Stimulated activated CD8-positive, alpha-beta memory T cell treated with anti-CD3 and anti-CD28 coated beads, Interleukin-12 subunit alpha, Interleukin-12 subunit beta, amount 100 ng/mL, for 4 hours (primary cell): ENCODE measurements at regions not wholly inside any gene's neighbourhood (a gene's known extent, or its start where the extent isn't known, plus 50 kb on each side); places are given as distances from the start of the nearest gene placed in this dataset.

Experiments used
- DNase-seq: peaks from one replicate; pipeline ENCODE4 v3.0.0-alpha.2; 2020; ENCODE audit warnings: low read depth

DNA sequence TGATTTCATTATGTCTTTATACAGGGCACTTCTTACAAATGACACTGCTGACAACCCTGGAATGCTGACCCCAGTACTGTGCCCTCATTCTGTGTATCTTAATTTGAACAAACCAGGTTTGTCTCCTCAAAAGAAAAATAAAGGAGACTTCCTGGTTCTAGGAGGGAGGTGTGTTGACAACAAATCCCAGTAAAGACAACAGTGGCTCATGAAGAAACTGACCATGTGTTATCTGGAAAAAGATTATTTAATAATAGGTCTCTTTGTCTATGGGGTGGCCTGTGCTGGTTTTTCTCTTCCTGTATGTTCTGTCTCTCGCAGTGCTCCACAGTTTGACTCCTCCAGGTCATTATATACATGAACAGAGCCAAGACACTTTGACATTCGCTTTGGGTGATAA, 454.6 kb downstream of the LMO4 start:
- DNase-seq = no peak

DNA sequence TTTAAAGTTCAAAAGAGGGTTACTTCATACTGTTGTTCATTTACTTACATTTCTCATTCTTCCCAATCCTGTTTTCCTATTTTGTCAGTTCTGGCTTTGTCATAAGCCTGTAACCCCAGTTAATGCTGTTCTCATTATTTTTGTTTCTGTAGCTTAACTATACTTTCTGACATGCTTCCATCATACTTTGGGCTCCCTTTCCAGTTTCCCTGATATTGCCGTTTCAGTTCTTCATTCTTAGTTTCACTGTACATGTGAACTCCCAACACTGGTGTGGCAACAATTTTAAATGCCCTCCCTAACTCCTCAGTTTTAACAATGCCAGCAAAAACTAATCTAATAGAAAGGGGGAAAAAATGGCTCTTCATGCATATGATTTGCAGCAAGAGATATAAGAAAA, 456.7 kb downstream of the LMO4 start:
- no peak for DNase-seq

DNA sequence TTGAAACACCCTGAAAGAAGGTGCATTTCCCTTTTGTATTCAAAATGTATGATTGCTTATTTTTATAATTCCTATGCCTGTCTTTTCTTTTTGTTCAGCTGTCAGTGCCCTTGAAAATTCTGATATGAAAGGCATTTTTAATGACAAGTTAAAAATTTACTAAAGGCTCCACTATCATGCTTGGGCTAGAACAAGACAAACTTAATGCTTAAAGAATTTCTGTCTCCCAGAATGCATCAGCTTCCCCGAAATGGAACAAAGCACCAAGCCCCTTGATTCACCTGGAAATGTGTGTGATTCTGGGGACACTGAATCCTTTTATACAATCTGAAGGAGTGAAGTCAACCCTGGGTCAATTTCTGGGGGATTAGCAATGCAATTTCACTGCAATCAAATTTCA, 457.5 kb downstream of the LMO4 start:
- no peak for DNase-seq

DNA sequence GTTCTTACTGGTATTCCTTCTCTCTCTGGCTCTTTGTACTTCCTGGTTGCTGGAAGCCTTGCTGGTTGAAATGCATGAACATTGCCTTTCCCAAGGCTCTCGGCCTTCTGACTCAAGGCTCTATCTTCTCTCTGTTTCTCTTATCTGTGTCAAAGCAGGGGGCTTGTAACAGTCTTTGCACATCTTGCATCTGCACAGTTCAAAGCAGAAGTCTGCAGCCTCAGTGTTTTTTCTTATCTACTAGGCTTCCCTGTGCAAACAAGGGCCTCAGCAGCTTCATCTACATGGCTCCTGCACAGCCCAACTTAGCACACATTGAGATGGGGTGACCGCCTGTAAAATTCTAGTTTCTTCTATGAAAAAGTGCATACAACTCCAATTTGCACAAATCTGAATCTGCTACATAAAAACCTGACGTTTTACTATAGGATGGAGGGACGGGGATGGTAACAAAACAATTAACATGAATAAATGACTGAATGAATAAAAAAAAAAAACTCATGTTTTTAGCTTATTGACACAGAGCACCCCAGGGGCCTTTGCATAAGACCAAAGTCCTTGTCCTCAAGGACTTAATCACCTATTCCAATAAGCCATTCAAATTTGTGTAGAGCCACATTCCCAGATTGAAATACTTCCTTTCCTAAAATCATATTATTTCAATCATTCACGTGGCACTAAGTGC, 458.3 kb downstream of the LMO4 start:
- no peak for DNase-seq

DNA sequence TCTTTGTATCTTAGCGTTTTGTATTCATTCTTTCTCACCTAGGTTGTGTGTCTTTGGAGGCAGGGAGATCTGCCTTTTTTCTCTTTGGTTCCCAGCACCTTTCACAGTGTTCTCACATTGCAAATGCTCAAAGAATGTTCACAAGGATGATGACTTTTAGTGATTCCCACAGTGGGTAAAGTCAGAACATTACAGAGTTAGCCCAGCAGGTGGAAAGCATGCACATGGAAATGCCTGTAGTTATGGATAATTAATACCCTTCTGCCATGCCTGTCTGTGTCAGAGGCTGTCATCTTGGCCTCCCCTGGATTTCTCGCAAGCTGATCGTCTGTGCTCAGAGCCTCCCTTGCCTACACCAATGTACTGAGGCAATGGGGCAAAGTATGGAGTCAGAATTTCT, 458.9 kb downstream of the LMO4 start:
- DNase-seq = no peak

DNA sequence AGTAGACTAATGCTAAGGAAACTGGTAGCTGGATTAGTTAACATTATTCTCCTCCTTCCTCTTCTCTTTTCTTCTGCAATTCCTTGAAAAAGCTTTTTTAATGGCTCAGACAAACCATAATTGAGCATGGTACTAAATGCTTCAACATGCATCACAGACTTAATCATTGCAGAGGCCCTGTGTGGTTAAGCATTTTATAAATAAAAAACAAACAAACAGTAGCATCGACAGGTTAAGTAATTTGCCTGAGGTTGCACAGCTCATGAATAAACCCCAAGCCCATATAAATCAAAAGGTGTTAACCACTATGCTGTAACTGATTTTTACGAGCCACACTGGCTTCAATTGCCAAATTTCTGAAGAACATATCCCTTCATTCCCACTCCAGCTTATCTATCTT, 462.1 kb downstream of the LMO4 start:
- no peak for DNase-seq

DNA sequence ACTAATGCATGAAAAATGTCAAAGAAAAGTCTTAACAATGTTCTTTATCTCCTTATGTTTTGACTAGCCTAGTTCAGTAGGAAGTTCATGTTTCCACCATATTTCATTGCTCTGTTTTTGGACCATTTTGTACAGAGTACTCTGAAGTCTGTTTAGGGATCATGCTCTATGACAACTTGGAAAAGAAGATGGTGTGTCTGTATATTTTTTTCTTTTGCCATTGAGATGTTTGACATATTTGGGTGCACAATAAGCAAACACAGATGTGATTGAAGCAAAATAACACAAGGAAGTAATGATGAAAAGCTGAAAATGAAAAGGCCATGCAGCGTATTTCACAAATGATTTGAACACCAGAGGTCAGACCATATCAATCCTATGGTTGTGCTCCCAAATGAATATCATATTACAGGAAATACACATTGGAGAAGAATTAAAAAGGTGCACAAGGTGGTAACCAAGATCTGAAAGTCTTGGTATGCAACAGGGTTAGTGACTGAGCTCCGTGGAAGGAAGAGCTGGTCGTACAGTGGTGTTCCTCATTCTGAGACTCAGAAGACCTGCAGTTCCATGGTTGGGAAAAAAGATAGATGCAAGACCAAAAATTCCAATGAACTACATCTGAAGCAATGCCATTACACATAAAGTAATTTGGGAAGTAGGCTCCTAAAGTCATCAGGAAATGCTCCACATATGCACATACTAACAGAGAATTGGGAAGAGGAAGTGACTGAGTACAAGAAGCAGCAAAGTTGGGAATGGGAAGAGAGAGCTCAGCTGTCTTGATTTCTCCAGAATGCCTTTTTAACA, 463.5 kb downstream of the LMO4 start:
- DNase-seq = no peak

DNA sequence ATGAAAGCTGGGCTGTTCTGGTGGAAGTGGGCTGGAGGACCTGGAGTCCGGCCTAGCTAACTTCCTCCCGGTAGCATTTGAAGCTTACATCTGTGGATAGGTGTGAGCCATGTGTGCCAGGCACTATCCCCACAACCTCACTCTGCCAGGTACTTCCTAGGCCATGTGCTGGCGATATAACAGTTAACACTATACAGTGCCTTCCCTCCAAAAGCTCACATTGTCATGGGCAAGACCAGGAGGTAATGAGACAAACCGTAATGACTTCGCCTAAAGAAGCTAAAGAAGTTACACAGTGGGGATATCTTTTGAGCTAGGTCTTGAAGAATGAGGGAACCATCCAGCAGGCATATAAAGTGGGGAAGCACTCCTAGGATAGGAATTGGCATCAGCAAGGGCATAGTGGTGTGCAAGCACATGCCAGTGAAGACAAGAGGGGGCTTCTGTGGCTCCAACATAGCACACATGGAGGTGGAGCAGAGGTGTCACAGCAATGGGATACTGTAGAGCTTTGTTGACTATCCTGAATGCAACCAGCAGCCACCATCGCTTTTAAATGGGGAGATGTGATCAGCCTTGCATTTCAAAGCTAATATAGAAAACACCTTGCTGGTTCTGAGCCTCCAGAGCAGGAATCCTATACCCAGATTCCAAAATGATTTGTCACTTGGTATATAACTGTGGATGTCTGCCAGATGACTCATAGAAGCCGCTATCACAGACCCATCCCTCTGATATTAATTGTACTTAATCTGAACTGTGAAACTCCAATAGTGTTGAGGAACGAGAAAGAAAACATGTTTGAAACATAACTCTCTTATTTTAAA, 466.3 kb downstream of the LMO4 start:
- DNase-seq = no peak

DNA sequence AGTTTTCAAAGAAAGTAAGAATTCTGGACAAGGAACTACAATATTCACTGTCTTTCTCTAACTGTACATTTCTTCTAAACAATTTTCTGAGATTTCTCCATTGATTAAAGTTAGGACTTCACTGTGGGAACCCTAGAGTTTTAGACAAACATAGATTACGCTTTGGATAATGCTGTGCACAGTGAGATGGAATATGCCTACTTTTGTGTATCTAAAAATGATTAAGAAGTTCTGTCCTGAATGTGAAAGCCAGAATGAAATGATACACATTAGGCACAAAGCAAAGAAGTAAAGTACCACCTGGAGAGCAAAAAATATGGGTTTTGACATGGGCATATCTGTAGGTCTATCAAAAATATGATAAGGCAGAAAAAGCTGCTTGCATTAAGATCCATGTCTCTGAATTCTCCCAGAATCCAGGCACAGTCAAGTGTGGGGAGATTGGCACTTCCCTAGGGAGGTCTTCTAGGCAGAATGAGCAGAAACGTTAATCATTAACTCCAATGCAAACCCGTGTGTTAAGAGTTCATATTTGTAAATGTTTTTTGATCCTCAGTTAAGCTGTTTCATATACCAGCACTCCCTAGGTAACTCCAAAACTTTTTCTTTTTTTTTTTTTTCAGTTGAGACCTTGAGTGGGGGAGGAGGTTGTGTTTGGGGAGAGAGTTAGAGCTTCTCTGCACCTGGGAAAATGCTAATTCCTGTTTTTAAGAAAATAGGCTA, 467.1 kb downstream of the LMO4 start:
- no peak for DNase-seq

DNA sequence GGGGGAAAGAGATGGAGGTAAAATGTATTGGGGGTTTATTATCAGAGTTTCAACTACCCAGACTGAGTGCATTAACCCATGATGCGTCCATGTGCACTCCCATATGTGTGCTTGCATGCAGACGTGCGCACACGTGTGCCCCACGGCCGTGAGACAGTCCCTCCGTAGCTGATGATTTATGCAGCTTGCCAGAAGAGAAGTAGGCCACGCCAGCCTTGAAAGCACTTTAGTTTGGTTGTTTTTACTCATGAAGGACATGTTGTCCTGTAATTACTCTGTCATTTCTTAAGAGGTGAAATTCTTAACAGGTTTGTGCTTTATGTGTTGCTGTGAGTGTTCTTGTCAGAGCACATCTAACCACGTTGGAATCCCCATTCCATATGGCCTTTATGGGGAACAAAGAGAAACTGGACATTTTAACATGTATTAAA, 467.8 kb downstream of the LMO4 start:
- no peak for DNase-seq

DNA sequence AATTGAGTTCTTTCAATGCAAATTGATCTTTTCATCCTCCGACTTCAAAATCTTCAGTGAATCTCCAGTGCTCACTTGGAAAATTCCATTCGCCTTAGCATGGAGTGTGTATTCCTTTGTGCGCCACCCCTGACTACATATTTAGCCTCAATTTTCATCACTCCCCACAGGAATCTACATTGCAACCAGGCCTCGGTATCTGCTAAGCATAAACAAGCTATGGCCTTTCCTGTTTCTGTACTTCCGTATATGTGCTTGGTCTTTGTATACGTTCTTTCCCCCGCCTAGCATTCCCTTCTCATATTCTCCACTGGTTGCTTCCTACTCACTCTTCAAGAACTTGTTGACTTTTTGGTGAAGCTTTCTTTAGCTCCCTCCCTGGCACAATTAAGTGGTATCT, 470.8 kb downstream of the LMO4 start:
- DNase-seq = no peak

DNA sequence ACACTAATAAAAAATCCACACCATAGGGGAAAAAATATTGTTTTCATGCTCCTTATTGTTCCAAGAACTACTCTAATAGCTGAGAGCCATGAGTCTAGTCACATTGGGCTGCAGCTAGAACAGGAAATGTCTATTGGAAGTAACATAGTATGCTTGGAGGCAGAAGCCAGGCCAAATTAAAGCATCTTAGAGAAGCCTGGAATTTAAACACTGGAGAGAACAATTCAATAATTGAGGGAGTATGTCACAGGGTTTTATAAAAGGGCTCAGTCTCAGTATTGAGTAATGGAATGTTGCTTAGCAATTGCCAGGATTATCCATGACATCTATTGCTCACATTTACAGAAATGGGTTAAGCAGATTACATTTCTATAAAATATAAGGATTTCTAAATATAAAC, 471.3 kb downstream of the LMO4 start:
- DNase-seq = no peak

DNA sequence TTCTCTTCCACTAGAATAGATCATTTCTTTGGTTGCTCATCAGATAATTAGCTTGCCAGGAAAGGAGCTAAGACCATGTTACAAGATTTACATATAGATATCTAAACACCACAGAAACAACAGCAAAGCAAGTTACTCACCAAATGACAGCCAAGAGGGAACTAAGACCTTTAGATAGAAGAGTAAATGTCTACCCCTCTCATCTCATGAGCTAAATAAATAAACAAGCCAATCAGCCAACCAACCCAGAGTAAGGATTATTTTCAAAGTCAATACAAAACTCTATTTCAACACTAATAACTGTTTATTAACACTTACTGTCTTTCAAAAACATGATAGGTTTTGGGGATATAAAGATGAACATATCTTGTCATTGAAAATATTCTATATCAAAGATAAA, 474.7 kb downstream of the LMO4 start:
- DNase-seq = no peak

DNA sequence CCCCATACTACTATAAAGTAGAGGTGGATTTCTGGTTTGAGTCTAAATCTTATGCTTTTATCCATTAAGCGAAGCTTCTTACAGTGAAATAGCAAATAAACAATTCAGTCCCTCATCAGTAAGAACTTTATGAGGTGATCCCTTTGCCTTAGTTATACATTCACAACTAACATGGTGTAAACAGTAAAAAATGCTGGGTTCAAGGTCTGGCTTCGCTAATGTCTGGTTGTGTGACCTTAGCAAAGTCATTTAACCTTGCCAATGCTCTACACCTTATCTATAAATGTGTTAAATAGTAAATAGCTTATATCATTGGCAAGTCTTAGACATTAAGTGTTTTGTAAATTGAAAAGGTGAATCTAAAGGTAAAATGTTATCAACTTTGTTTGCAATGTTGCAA, 475.4 kb downstream of the LMO4 start:
- DNase-seq = no peak

DNA sequence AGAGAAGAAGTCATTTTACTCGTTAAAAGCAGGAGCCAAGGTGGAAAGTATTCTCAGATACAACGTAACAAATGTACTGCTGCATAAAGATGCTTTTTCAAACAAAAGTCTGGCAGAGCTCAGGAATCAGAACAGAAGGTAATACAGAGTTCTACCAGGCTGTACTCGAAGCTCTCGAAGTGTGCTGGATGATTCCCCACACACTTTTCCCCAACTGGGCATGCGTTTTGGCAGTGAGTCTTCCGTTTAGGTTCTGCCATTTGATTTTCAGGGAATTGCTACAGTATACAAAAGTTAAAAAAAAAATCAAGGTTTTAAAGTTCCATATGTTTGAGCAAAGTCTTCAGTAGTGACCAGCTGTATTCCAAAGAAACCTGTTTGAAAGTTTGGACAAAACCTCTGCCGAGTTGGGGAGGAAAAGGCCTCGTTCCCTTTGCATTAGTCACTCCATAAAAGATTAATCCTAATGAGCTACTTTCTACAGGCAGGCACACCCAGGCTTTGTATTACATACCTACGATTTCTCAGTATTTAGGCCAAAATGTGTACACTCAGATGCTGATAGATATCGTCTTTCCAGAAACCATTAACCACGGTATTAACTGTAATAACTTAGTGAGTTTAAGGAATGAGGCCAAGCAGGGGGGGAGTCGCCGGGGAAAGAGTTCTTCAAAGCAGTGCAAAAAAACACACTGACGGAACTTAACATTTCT, 477.1 kb downstream of the LMO4 start:
- no peak for DNase-seq

DNA sequence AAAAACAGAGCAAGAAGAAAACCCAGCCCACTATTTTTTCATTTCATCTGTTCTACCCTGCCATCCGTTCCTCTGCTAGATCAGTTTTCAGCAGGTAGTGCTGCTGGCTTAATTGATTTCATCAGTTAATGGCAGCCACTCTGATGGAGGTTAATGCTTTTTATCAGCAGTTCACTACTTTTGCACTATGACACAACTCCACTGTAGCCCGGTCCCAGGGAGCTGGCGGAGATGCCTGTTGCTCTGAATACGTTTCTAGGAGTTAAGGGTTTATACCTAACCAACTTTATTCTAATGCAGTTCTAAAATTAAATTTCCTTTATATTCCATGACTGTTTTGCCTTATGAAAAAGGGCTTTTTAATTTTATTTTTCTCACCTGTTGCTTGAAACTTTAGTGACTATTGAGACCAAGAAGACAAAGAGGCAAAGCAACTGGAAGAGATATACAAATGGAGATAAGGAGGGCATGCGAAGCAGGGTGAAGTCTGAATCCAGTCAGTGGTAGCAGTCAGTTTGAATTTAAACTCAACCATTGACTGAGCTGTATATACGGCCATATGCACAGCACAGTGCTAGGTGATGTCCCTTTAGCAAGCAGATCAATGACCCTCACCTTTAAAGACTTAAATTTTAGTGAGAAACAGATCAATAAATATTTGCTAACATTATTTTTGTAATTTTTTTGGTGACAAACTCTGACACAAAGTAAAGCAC, 477.9 kb downstream of the LMO4 start:
- no peak for DNase-seq

DNA sequence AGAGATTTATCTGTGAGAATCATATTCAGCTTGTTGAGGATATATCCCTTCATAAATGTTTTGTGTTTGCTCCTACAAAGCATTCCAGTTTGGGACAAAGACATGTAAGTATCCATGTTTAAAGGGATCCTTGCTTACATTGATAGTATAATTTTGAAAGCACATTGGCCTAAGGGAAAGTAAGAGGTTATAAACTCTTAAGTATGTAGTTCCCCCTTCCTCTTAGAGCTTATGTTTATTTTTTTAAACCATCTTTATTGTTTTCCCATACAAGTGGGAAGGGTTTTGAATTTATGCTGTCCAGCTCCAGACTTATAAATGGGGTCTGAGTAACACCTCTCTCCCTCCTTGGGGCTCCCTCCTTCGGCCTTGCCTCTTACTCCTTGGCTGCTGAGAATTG, 481.5 kb downstream of the LMO4 start:
- DNase-seq = no peak

DNA sequence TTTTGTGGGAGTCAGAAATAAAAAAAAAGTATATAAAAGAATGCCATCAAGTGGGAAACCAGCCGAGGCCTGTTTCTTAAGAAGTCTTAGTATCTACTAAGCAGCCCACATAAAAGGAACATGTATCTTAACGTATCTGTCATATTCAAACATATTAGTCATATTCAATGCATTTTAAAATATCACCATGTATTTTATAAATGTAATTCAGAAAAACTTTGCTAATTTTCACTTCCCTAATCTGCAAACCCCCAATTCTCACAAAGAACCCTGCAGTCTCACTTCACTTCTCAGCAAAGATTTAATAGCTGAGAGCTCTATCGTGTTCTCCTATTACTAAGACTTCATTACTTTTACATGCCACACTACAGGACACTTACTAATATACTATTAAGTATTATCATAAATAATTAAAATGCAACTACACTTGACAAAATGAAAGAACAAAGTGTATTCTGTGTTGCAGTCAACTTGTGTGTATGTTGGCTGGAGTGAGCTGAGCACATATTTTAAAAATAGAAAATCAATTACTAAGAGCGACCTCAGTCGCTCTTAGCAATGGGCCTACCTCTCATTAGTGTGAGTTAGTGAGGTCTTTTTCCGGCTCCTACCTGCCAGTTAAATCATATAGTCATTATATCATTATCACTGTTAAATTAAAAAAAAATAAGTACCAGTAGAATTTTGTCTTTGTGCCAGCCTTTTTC, 484.3 kb downstream of the LMO4 start:
- DNase-seq = no peak

DNA sequence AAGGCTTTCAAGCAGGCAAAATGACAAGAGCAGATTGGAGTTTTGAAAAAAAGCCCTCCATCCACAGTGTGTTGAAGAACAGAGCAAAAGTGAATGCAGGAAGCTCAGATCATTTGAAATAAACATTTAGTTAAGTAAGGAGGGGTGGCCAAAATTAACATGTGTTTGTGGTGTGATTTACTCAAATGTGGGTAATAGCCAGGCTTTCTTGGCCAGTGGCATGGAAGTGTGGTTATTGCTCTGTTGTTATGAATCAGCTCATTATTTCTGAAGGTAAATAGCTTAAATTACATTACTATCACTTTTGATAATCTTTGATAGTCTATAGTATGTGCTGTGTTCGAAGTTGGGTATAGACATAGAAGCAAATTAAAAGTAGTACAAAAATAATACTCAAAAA, 485.9 kb downstream of the LMO4 start:
- no peak for DNase-seq

DNA sequence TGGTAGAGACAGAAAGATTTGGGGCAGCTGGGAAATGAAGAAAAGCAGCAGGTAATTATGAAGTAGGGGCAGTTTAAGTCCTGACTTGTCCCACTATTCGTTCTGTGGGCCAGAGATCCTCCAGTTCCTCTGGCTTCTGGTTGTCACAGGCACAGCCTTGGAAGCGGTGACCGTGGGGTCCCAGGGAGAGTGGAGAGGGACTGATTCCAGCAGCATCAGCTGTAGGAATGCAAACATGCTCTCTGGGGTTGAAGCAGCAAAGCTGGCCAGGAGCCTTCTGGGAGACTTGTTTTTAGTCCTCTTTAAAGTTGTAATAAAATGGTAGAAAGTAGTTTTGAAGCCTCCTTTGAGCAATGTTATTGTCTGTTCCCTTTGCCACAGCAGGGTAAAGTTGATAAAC, 488.0 kb downstream of the LMO4 start:
- no peak for DNase-seq
